IPS-20b (cell line): ENCODE measurements at regions not wholly inside any gene's neighbourhood (a gene's known extent, or its start where the extent isn't known, plus 50 kb on each side); places are given as distances from the start of the nearest gene placed in this dataset.

Experiments used
- H3K27ac ChIP-seq: one replicate; pipeline ENCODE4 v1.5.1; 2013; ENCODE audit warnings: low read length
- H3K27me3 ChIP-seq: 2 replicates; pipeline ENCODE4 v1.6.1; 2013; ENCODE audit warnings: mild to moderate bottlenecking, low read length, inconsistent platforms; ENCODE audit not compliant: insufficient read depth
- H3K36me3 ChIP-seq: 2 replicates; pipeline ENCODE4 v1.6.1; 2013; ENCODE audit warnings: low read depth, mild to moderate bottlenecking, inconsistent platforms, low read length, moderate library complexity; ENCODE audit not compliant: insufficient read depth
- H3K4me1 ChIP-seq: 2 replicates; pipeline ENCODE4 v1.6.1; 2013; ENCODE audit warnings: mild to moderate bottlenecking, control low read depth, inconsistent platforms, low read length, moderate library complexity; ENCODE audit not compliant: insufficient read depth
- H3K4me3 ChIP-seq: 2 replicates; pipeline ENCODE4 v1.5.1; 2013; ENCODE audit warnings: mild to moderate bottlenecking, low read length, inconsistent platforms
- H3K9ac ChIP-seq: 2 replicates; pipeline ENCODE4 v1.6.1; 2013; ENCODE audit warnings: low read depth, mild to moderate bottlenecking, inconsistent platforms, low read length, moderate library complexity
- H3K9me3 ChIP-seq: 2 replicates; pipeline ENCODE4 v1.6.1; 2013; ENCODE audit warnings: mild to moderate bottlenecking, low read depth, low read length, inconsistent platforms; ENCODE audit not compliant: insufficient read depth

GRCh38 chr20:51164731-51165130 is 141.8 kb upstream of the KCNG1 start:
- H3K9ac ChIP-seq, result no peak overlapping the region
- no peaks in the 10 kb centered on the region for H3K9me3 ChIP-seq
- no peaks in the 10 kb centered on the region for H3K36me3 ChIP-seq
- H3K4me3 ChIP-seq, result no peak overlapping the region
- H3K4me1 ChIP-seq, result no peaks in the 10 kb centered on the region
- peaks cover 13% of the 10 kb centered on the region; the same call in 1 of the 2 replicates for H3K27me3 ChIP-seq
- no peak overlapping the region for H3K27ac ChIP-seq

- H3K4me1 ChIP-seq, result no peaks in the 10 kb centered on the region
- H3K9me3 ChIP-seq, result no peaks in the 10 kb centered on the region
- peaks cover 13% of the 10 kb centered on the region; the same call in 1 of the 2 replicates for H3K27me3 ChIP-seq
- H3K9ac ChIP-seq, result no peak overlapping the region
- H3K4me3 ChIP-seq, result no peak overlapping the region
- H3K27ac ChIP-seq, result no peak overlapping the region
- H3K36me3 ChIP-seq, result no peaks in the 10 kb centered on the region
Observed at GRCh38 chr20:51163996-51164600, 141.2 kb upstream of the KCNG1 start.

- Histone ChIP-seq H3K27me3 (peaks cover 6% of the 10 kb centered on the region; the same call in 1 of the 2 replicates), H3K9ac (no peak overlapping the region), H3K27ac (no peak overlapping the region), H3K36me3 (no peaks in the 10 kb centered on the region), H3K4me1 (no peaks in the 10 kb centered on the region), H3K4me3 (no peak overlapping the region), H3K9me3 (no peaks in the 10 kb centered on the region)
Observed at GRCh38 chr20:51162015-51162414, 139.1 kb upstream of the KCNG1 start.

- no peak overlapping the region for H3K9ac ChIP-seq
- H3K9me3 ChIP-seq, result no peaks in the 10 kb centered on the region
- peaks cover 6% of the 10 kb centered on the region; the same call in 1 of the 2 replicates for H3K27me3 ChIP-seq
- no peaks in the 10 kb centered on the region for H3K4me1 ChIP-seq
- H3K36me3 ChIP-seq, result no peaks in the 10 kb centered on the region
- H3K4me3 ChIP-seq, result no peak overlapping the region
- no peak overlapping the region for H3K27ac ChIP-seq
Observed at GRCh38 chr20:51160821-51161220, 137.9 kb upstream of the KCNG1 start.

- H3K9me3 ChIP-seq, result no peaks in the 10 kb centered on the region
- no peak overlapping the region for H3K9ac ChIP-seq
- H3K27ac ChIP-seq, result no peak overlapping the region
- peaks cover 6% of the 10 kb centered on the region; the same call in 1 of the 2 replicates for H3K27me3 ChIP-seq
- H3K4me1 ChIP-seq, result no peaks in the 10 kb centered on the region
- H3K36me3 ChIP-seq, result no peaks in the 10 kb centered on the region
- H3K4me3 ChIP-seq, result no peak overlapping the region
Observed at GRCh38 chr20:51159981-51160380, 137.1 kb upstream of the KCNG1 start.

- no peaks in the 10 kb centered on the region for H3K36me3 ChIP-seq
- no peak overlapping the region for H3K27ac ChIP-seq
- no peaks in the 10 kb centered on the region for H3K9me3 ChIP-seq
- no peaks in the 10 kb centered on the region for H3K4me1 ChIP-seq
- no peak overlapping the region for H3K4me3 ChIP-seq
- H3K27me3 ChIP-seq, result peaks cover 6% of the 10 kb centered on the region; the same call in 1 of the 2 replicates
- no peak overlapping the region for H3K9ac ChIP-seq
Observed at GRCh38 chr20:51159303-51159702, 136.4 kb upstream of the KCNG1 start.

- Histone ChIP-seq H3K4me1 (no peaks in the 10 kb centered on the region), H3K27me3 (peaks cover 6% of the 10 kb centered on the region; the same call in 1 of the 2 replicates), H3K9ac (no peak overlapping the region), H3K4me3 (no peak overlapping the region), H3K9me3 (no peaks in the 10 kb centered on the region), H3K36me3 (no peaks in the 10 kb centered on the region), H3K27ac (no peak overlapping the region)
Observed at GRCh38 chr20:51158226-51158625, 135.3 kb upstream of the KCNG1 start.

GRCh38 chr20:51156041-51156982 is 133.4 kb upstream of the KCNG1 start:
- Histone ChIP-seq H3K9ac (no peak overlapping the region), H3K36me3 (no peaks in the 10 kb centered on the region), H3K9me3 (no peaks in the 10 kb centered on the region), H3K4me1 (no peaks in the 10 kb centered on the region), H3K4me3 (no peak overlapping the region), H3K27ac (no peak overlapping the region), H3K27me3 (0 out of 2 replicates have a peak, but pooled peaks cover 6% of the 10 kb centered on the region)

- no peak overlapping the region for H3K9ac ChIP-seq
Observed at GRCh38 chr20:51154708-51155690, 132.1 kb upstream of the KCNG1 start.

GRCh38 chr20:51153867-51154707 is 131.2 kb upstream of the KCNG1 start:
- H3K27me3 ChIP-seq, result no peaks in the 10 kb centered on the region
- no peak overlapping the region for H3K27ac ChIP-seq

More at GRCh38 chr20:51154708-51155690, 132.1 kb upstream of the KCNG1 start:
- Histone ChIP-seq H3K9me3 (no peaks in the 10 kb centered on the region), H3K27ac (no peak overlapping the region), H3K27me3 (no peaks in the 10 kb centered on the region), H3K4me3 (no peak overlapping the region), H3K36me3 (no peaks in the 10 kb centered on the region), H3K4me1 (no peaks in the 10 kb centered on the region)

More at GRCh38 chr20:51153867-51154707, 131.2 kb upstream of the KCNG1 start:
- no peaks in the 10 kb centered on the region for H3K36me3 ChIP-seq
- no peaks in the 10 kb centered on the region for H3K9me3 ChIP-seq
- H3K9ac ChIP-seq, result no peak overlapping the region
- no peaks in the 10 kb centered on the region for H3K4me1 ChIP-seq
- no peak overlapping the region for H3K4me3 ChIP-seq
